ENCODE measurements at regions not wholly inside any gene's neighbourhood (a gene's known extent, or its start where the extent isn't known, plus 50 kb on each side); places are given as distances from the start of the nearest gene placed in this dataset.

DNA sequence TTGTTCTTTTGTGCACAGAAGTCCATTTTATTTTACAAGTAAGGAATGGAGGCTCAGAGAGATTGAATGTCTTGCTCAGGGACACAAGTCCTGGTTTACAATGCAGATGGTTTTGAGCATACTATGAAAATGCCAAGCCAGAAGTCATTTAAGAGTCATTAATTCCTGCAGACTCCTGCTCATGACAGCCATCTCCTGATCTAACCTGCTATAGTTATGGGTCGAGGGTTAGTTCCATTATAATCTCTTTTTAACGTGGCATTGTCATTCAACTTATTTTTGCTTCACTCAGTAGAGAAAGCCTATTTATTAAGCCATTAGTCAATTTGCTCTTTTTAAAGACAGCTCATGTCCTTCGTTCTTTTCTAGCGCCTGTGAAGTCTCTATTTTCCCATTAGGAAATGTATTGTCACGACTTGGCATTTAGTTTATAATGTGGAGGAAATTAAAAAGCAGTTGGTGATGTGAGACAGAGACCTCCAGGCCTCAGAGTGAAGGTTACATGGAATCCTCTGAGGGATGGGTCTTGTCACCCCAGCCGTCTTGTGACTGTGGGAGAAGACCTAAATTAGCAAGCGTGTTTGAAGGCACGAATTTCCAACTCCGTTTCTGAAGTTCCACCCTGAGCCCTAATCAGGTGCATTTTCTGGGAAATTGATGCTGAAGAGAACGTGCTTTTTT is 84.1 kb downstream of the ACTBL2 start:
- Mint-ChIP-seq H3K27ac (no peak overlapping the region), H3K36me3 (no peaks in the 10 kb centered on the region), H3K4me1 (0 out of 2 replicates have a peak, but pooled peaks cover 2% of the 10 kb centered on the region), H3K4me3 (no peak overlapping the region), H3K27me3 (ENCODE audit: low read depth) (no peaks in the 10 kb centered on the region), H3K9me3 (peaks cover 8% of the 10 kb centered on the region)
- DNase-seq (ENCODE audit: low spot score) (no peak), ATAC-seq (no peak)
- ChIA-PET POLR2A (no interaction called here), CTCF (no interaction called here)
- no peak for TF ChIP-seq ZNF396 (CRISPR knock-in tag; IDR thresholded peaks at IDR 0.05; ENCODE audit: borderline replicate concordance)
- no peak for TF ChIP-seq NR2C2 (CRISPR knock-in tag; IDR thresholded peaks at IDR 0.05)
- no peak for TF ChIP-seq RELA (CRISPR knock-in tag; IDR thresholded peaks at IDR 0.05; ENCODE audit: borderline replicate concordance)
- TF ChIP-seq FOXP1 (CRISPR knock-in tag; IDR thresholded peaks at IDR 0.05; ENCODE audit: borderline replicate concordance): no peak
- TF ChIP-seq IRF2 (CRISPR knock-in tag; IDR thresholded peaks at IDR 0.05; ENCODE audit: borderline replicate concordance, low read depth): no peak

DNA sequence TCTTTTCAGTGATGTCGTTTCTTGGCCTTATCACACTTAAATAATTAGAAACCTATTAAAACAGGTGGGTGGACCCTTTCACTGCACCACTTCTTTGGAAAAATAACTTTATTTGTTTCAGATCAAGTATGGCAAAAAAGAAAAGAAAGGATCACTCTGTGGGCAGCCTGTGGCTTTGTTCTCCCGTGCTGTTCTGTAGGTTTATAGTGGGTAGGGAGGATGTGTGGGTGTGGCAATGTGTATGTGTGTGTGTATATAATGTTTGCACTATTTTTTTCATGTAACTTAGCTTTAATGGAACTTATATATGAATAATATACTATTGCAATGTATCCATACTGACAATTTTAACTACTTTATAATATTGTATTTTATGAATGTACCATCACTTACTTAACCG is 85.9 kb downstream of the ACTBL2 start:
- 0 out of 2 replicates have a peak, but pooled peaks cover 2% of the 10 kb centered on the region for H3K4me1 Mint-ChIP-seq
- DNase-seq (ENCODE audit: low spot score) (no peak), ATAC-seq (no peak)
- TF ChIP-seq PRRX2 (CRISPR knock-in tag; IDR thresholded peaks at IDR 0.05): no peak
- TF ChIP-seq, protein P1, sequence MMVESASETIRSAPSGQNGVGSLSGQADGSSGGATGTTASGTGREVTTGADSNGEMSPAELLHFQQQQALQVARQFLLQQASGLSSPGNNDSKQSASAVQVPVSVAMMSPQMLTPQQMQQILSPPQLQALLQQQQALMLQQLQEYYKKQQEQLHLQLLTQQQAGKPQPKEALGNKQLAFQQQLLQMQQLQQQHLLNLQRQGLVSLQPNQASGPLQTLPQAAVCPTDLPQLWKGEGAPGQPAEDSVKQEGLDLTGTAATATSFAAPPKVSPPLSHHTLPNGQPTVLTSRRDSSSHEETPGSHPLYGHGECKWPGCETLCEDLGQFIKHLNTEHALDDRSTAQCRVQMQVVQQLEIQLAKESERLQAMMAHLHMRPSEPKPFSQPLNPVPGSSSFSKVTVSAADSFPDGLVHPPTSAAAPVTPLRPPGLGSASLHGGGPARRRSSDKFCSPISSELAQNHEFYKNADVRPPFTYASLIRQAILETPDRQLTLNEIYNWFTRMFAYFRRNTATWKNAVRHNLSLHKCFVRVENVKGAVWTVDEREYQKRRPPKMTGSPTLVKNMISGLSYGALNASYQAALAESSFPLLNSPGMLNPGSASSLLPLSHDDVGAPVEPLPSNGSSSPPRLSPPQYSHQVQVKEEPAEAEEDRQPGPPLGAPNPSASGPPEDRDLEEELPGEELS (CRISPR knock-in tag; IDR thresholded peaks at IDR 0.05): no peak
- no peak for TF ChIP-seq ETV6 (CRISPR knock-in tag; IDR thresholded peaks at IDR 0.05)
- TF ChIP-seq, protein P2, sequence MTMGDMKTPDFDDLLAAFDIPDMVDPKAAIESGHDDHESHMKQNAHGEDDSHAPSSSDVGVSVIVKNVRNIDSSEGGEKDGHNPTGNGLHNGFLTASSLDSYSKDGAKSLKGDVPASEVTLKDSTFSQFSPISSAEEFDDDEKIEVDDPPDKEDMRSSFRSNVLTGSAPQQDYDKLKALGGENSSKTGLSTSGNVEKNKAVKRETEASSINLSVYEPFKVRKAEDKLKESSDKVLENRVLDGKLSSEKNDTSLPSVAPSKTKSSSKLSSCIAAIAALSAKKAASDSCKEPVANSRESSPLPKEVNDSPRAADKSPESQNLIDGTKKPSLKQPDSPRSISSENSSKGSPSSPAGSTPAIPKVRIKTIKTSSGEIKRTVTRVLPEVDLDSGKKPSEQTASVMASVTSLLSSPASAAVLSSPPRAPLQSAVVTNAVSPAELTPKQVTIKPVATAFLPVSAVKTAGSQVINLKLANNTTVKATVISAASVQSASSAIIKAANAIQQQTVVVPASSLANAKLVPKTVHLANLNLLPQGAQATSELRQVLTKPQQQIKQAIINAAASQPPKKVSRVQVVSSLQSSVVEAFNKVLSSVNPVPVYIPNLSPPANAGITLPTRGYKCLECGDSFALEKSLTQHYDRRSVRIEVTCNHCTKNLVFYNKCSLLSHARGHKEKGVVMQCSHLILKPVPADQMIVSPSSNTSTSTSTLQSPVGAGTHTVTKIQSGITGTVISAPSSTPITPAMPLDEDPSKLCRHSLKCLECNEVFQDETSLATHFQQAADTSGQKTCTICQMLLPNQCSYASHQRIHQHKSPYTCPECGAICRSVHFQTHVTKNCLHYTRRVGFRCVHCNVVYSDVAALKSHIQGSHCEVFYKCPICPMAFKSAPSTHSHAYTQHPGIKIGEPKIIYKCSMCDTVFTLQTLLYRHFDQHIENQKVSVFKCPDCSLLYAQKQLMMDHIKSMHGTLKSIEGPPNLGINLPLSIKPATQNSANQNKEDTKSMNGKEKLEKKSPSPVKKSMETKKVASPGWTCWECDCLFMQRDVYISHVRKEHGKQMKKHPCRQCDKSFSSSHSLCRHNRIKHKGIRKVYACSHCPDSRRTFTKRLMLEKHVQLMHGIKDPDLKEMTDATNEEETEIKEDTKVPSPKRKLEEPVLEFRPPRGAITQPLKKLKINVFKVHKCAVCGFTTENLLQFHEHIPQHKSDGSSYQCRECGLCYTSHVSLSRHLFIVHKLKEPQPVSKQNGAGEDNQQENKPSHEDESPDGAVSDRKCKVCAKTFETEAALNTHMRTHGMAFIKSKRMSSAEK (CRISPR knock-in tag; IDR thresholded peaks at IDR 0.05; ENCODE audit: borderline replicate concordance): no peak
- TF ChIP-seq ZNF423 (CRISPR knock-in tag; IDR thresholded peaks at IDR 0.05): no peak
- TF ChIP-seq, protein P3, sequence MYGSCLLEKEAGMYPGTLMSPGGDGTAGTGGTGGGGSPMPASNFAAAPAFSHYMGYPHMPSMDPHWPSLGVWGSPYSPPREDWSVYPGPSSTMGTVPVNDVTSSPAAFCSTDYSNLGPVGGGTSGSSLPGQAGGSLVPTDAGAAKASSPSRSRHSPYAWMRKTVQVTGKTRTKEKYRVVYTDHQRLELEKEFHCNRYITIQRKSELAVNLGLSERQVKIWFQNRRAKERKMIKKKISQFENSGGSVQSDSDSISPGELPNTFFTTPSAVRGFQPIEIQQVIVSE (CRISPR knock-in tag; IDR thresholded peaks at IDR 0.05; ENCODE audit: borderline replicate concordance): no peak
- no peak for TF ChIP-seq FOXP1 (CRISPR knock-in tag; IDR thresholded peaks at IDR 0.05; ENCODE audit: borderline replicate concordance)
- TF ChIP-seq, protein P4, sequence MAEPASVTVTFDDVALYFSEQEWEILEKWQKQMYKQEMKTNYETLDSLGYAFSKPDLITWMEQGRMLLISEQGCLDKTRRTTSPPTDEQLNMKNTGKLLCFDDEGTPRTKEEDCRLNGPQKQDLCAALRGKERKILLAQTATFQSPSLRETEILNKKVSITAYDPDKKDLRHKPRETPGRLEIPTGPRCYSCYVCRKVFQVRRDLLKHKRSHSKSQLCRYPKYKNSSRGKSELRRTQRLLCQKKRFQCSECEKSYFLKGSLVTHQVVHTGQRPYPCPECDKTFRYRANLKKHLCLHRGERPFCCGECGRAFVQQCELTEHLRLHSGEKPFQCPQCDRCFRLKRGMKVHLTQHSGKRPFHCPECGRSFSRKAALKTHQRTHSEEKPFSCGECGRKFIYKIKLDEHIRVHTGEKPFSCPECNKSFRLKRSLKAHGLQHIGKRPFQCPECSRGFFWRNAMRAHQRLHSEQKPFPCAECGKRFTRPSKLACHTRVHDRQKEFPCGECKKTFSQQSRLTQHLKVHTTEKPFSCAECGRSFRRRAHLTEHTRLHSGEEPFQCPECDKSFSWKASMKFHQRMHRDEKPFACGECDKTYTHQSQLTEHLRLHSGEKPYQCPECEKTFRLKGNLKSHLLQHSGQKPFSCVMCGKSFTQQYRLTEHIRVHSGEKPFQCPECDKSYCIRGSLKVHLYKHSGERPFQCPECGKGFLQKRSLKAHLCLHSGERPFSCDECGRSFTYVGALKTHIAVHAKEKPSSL (CRISPR knock-in tag; conservative IDR thresholded peaks at IDR 0.05): no peak
- TF ChIP-seq NFYB (CRISPR knock-in tag; conservative IDR thresholded peaks at IDR 0.05; ENCODE audit: low read depth): no peak
- TF ChIP-seq NR2C2 (CRISPR knock-in tag; IDR thresholded peaks at IDR 0.05): no peak
- TF ChIP-seq ZNF232 (CRISPR knock-in tag; IDR thresholded peaks at IDR 0.05): no peak
- TF ChIP-seq MYBL2 (CRISPR knock-in tag; IDR thresholded peaks at IDR 0.05): no peak
- TF ChIP-seq KAT7 (CRISPR knock-in tag; IDR thresholded peaks at IDR 0.05; ENCODE audit: borderline replicate concordance): no peak
- no peak for TF ChIP-seq NFE2L1 (CRISPR knock-in tag; IDR thresholded peaks at IDR 0.05)
- TF ChIP-seq, protein P5, sequence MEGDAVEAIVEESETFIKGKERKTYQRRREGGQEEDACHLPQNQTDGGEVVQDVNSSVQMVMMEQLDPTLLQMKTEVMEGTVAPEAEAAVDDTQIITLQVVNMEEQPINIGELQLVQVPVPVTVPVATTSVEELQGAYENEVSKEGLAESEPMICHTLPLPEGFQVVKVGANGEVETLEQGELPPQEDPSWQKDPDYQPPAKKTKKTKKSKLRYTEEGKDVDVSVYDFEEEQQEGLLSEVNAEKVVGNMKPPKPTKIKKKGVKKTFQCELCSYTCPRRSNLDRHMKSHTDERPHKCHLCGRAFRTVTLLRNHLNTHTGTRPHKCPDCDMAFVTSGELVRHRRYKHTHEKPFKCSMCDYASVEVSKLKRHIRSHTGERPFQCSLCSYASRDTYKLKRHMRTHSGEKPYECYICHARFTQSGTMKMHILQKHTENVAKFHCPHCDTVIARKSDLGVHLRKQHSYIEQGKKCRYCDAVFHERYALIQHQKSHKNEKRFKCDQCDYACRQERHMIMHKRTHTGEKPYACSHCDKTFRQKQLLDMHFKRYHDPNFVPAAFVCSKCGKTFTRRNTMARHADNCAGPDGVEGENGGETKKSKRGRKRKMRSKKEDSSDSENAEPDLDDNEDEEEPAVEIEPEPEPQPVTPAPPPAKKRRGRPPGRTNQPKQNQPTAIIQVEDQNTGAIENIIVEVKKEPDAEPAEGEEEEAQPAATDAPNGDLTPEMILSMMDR (IDR thresholded peaks at IDR 0.05): no peak
- H3K27me3 Mint-ChIP-seq (ENCODE audit: low read depth): no peaks in the 10 kb centered on the region
- no peaks in the 10 kb centered on the region for H3K36me3 Mint-ChIP-seq
- no peak overlapping the region for H3K4me3 Mint-ChIP-seq
- no peak overlapping the region for H3K27ac Mint-ChIP-seq
- peaks cover 8% of the 10 kb centered on the region for H3K9me3 Mint-ChIP-seq
- POLR2A ChIA-PET: no interaction called here
- CTCF ChIA-PET: no interaction called here

Measured in WTC11 (cell line).